ENCODE measurements at regions not wholly inside any gene's neighbourhood (a gene's known extent, or its start where the extent isn't known, plus 50 kb on each side); places are given as distances from the start of the nearest gene placed in this dataset.

DNA sequence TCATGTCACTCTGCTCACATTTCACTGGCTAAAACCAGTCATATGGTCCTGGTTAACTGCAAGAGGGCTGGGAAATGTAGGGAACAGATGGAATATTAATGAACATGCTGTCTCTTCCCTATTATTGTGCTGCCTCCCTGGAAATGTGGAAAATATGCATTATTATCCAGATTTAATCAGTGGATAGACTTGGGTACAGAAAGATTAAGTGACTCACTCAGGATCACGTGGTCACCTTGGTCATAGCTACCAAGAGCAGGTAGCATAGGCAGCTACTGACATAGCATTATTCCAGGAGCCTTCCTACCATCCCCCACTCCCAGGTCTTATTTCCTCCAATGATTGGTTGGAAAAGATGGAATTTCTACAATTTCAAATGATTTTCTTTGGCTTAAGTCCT, 141.1 kb downstream of the HRH4 start:
- ChIA-PET CTCF (interaction anchor here (7.2 kb wide), 1 partner anchor 125 kb away, joined by 115 read pairs; no protein-coding TSS in a partner anchor), POLR2A (no interaction called here)
- H3K27ac ChIP-seq (ENCODE audit: low read depth, low read length) = no peak overlapping the region
- no peaks in the 10 kb centered on the region for H3K27me3 ChIP-seq (ENCODE audit: control insufficient read depth, insufficient read depth, low read length)
- no peak overlapping the region for H3K4me3 ChIP-seq (ENCODE audit: low read depth, low read length)
- H3K9me3 ChIP-seq (ENCODE audit: control insufficient read depth, insufficient read depth, low read length) = no peaks in the 10 kb centered on the region
- no peak for DNase-seq (ENCODE audit: low read depth, low spot score)
- TF ChIP-seq, protein P1, sequence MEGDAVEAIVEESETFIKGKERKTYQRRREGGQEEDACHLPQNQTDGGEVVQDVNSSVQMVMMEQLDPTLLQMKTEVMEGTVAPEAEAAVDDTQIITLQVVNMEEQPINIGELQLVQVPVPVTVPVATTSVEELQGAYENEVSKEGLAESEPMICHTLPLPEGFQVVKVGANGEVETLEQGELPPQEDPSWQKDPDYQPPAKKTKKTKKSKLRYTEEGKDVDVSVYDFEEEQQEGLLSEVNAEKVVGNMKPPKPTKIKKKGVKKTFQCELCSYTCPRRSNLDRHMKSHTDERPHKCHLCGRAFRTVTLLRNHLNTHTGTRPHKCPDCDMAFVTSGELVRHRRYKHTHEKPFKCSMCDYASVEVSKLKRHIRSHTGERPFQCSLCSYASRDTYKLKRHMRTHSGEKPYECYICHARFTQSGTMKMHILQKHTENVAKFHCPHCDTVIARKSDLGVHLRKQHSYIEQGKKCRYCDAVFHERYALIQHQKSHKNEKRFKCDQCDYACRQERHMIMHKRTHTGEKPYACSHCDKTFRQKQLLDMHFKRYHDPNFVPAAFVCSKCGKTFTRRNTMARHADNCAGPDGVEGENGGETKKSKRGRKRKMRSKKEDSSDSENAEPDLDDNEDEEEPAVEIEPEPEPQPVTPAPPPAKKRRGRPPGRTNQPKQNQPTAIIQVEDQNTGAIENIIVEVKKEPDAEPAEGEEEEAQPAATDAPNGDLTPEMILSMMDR (IDR thresholded peaks at IDR 0.05; ENCODE audit: low read depth, low read length) = no peak

DNA sequence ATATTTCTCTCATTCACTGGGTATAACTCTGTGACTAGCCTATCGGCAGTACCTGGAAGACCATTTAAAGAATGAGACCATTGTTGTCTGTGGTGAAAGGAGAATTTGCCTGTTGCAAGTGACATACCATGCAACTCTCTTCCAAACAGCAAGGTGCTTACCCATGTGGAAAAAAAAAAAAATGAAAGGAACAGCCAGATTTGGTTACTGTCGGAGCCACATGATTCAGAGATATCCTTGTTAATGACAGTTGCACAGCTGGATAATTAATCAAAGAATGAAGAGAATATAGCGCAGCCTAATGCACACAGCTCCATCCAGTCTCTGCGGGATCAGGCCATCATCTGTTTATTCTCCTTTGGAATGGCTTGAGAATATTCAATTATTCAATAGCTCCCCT, 141.8 kb downstream of the HRH4 start:
- Histone ChIP-seq H3K4me3 (ENCODE audit: low read depth, low read length) (no peak overlapping the region), H3K27ac (ENCODE audit: low read depth, low read length) (no peak overlapping the region), H3K9me3 (ENCODE audit: control insufficient read depth, insufficient read depth, low read length) (no peaks in the 10 kb centered on the region), H3K27me3 (ENCODE audit: control insufficient read depth, insufficient read depth, low read length) (no peaks in the 10 kb centered on the region)
- CTCF ChIA-PET = interaction anchor here (7.2 kb wide), 1 partner anchor 124 kb away, joined by 115 read pairs; no protein-coding TSS in a partner anchor
- TF ChIP-seq, protein P1 (IDR thresholded peaks at IDR 0.05; ENCODE audit: low read depth, low read length) = no peak
- no peak for DNase-seq (ENCODE audit: low read depth, low spot score)
- POLR2A ChIA-PET = no interaction called here

DNA sequence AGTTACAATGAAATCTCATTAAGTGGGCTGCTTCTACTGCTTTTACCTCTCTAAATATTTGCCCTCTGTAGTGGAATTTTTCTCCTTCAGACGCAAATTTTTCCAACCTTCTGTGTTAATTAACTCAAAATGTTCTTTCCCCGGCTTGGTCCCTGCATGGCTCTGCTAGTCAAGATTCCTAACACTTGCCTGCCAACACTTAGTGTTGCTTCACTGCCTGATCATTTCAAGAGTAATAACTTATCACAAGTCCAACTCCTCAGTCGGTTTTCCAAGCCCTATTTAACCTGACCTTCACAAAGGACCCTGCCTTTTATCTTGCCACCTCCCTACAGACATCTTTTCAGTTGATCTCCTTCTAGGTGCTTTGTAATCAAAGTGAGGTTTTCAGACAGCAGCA, 142.7 kb downstream of the HRH4 start:
- no peak for DNase-seq (ENCODE audit: low read depth, low spot score)
- no peaks in the 10 kb centered on the region for H3K27me3 ChIP-seq (ENCODE audit: control insufficient read depth, insufficient read depth, low read length)
- ChIA-PET CTCF (interaction anchor here (7.2 kb wide), 1 partner anchor 123 kb away, joined by 115 read pairs; no protein-coding TSS in a partner anchor), POLR2A (no interaction called here)
- TF ChIP-seq, protein P1 (IDR thresholded peaks at IDR 0.05; ENCODE audit: low read depth, low read length) = no peak
- H3K9me3 ChIP-seq (ENCODE audit: control insufficient read depth, insufficient read depth, low read length) = no peaks in the 10 kb centered on the region
- H3K4me3 ChIP-seq (ENCODE audit: low read depth, low read length) = no peak overlapping the region
- H3K27ac ChIP-seq (ENCODE audit: low read depth, low read length) = no peak overlapping the region

GRCh38 chr18:24605444-24605843, 145.0 kb downstream of the HRH4 start:
- DNase-seq (ENCODE audit: low read depth, low spot score) = no peak
- no peak overlapping the region for H3K4me3 ChIP-seq (ENCODE audit: low read depth, low read length)
- H3K27me3 ChIP-seq (ENCODE audit: control insufficient read depth, insufficient read depth, low read length) = no peaks in the 10 kb centered on the region
- ChIA-PET POLR2A (no interaction called here), CTCF (interaction anchor here (1.1 to 1.6 kb wide), 2 partner anchors 120 to 121 kb away, joined by 4 to 7 read pairs; no protein-coding TSS in a partner anchor)
- TF ChIP-seq, protein P1 (IDR thresholded peaks at IDR 0.05; ENCODE audit: low read depth, low read length) = no peak
- H3K9me3 ChIP-seq (ENCODE audit: control insufficient read depth, insufficient read depth, low read length) = no peaks in the 10 kb centered on the region
- H3K27ac ChIP-seq (ENCODE audit: low read depth, low read length) = no peak overlapping the region

DNA sequence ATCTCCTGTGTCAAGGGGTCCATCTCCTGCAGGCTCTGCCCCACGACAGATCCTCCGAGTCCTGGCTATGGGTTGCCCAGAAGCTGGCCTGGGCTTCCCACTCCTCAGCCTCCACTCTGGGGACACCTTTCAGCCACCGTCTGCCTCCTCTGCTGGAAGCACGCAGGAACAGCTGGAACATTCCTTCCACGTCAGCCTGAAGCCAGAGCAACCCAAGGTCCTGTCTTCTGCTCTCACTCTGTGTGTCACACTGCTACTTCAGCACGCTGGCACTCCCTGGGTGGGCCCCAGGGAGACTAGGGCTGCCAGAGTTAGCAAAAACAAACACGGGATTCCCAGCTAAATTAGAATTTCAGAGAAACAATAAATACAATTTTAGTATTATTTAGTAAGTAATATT, 148.8 kb downstream of the HRH4 start:
- CTCF ChIA-PET = interaction anchor here (0.6 to 1.1 kb wide), 2 partner anchors 117 to 119 kb away, joined by 4 read pairs; no protein-coding TSS in a partner anchor
- DNase-seq (ENCODE audit: low read depth, low spot score) = no peak
- TF ChIP-seq, protein P1 (IDR thresholded peaks at IDR 0.05; ENCODE audit: low read depth, low read length) = no peak

More for the DNA sequence above, 148.8 kb downstream of the HRH4 start:
- POLR2A ChIA-PET = no interaction called here
- no peaks in the 10 kb centered on the region for H3K9me3 ChIP-seq (ENCODE audit: control insufficient read depth, insufficient read depth, low read length)
- H3K4me3 ChIP-seq (ENCODE audit: low read depth, low read length) = no peak overlapping the region
- H3K27me3 ChIP-seq (ENCODE audit: control insufficient read depth, insufficient read depth, low read length) = no peaks in the 10 kb centered on the region
- no peak overlapping the region for H3K27ac ChIP-seq (ENCODE audit: low read depth, low read length)
